ENCODE measurements at regions not wholly inside any gene's neighbourhood (a gene's known extent, or its start where the extent isn't known, plus 50 kb on each side); places are given as distances from the start of the nearest gene placed in this dataset.

DNA sequence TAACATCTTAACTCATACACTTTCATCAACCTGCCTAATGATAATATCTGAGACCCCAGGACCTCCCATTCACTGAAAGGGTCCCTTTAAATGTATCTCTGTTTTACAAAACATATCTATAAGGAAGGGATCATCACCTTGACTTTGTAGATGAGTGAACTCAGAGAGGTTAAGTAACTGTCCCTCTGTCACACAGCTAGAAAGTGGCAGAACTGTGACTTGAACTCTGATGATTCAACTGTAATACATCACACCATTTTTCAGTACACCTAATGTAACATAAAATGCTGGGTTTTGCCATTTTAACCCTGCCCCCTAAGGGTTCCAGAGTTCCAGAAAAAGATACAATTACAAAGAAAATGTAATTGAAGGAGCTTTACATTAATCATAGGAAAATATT lies 234.6 kb downstream of the ZEB2 start:
- Histone ChIP-seq H3K27me3 (replicated peaks; ENCODE audit: insufficient read depth) (no peaks in the 10 kb centered on the region), H3K4me1 (ENCODE audit: control insufficient read depth in 1 of 2, low read depth in 2 of 2) (no peaks in the 10 kb centered on the region), H3K27ac (no peak overlapping the region), H3K9me3 (no peaks in the 10 kb centered on the region), H3K4me3 (no peak overlapping the region), H3K36me3 (no peaks in the 10 kb centered on the region)
- TF ChIP-seq CTCF (IDR thresholded peaks at IDR 0.05): no peak
- DNase-seq (ENCODE audit: low spot score) (no peak), ATAC-seq (ENCODE audit: insufficient number of reproducible peaks, low FRiP score, low read depth) (no peak)

GRCh38 chr2:144281476-144281875 lies 238.4 kb downstream of the ZEB2 start:
- H3K4me1 ChIP-seq (ENCODE audit: control insufficient read depth in 1 of 2, low read depth in 2 of 2): no peaks in the 10 kb centered on the region
- H3K36me3 ChIP-seq: no peaks in the 10 kb centered on the region
- no peaks in the 10 kb centered on the region for H3K9me3 ChIP-seq
- ATAC-seq (ENCODE audit: insufficient number of reproducible peaks, low FRiP score, low read depth) (no peak), DNase-seq (ENCODE audit: low spot score) (no peak)
- TF ChIP-seq CTCF (IDR thresholded peaks at IDR 0.05): no peak
- no peaks in the 10 kb centered on the region for H3K27me3 ChIP-seq (replicated peaks; ENCODE audit: insufficient read depth)
- no peak overlapping the region for H3K4me3 ChIP-seq
- H3K27ac ChIP-seq: no peak overlapping the region

GRCh38 chr2:144280009-144280408 lies 239.9 kb downstream of the ZEB2 start:
- Histone ChIP-seq H3K4me1 (ENCODE audit: control insufficient read depth in 1 of 2, low read depth in 2 of 2) (no peaks in the 10 kb centered on the region), H3K27me3 (replicated peaks; ENCODE audit: insufficient read depth) (no peaks in the 10 kb centered on the region), H3K36me3 (no peaks in the 10 kb centered on the region), H3K27ac (no peak overlapping the region), H3K4me3 (no peak overlapping the region), H3K9me3 (no peaks in the 10 kb centered on the region)
- no peak for TF ChIP-seq CTCF (IDR thresholded peaks at IDR 0.05)
- DNase-seq (ENCODE audit: low spot score) (no peak), ATAC-seq (ENCODE audit: insufficient number of reproducible peaks, low FRiP score, low read depth) (no peak)

GRCh38 chr2:144279165-144279564 lies 240.8 kb downstream of the ZEB2 start:
- ATAC-seq (ENCODE audit: insufficient number of reproducible peaks, low FRiP score, low read depth): no peak

DNA sequence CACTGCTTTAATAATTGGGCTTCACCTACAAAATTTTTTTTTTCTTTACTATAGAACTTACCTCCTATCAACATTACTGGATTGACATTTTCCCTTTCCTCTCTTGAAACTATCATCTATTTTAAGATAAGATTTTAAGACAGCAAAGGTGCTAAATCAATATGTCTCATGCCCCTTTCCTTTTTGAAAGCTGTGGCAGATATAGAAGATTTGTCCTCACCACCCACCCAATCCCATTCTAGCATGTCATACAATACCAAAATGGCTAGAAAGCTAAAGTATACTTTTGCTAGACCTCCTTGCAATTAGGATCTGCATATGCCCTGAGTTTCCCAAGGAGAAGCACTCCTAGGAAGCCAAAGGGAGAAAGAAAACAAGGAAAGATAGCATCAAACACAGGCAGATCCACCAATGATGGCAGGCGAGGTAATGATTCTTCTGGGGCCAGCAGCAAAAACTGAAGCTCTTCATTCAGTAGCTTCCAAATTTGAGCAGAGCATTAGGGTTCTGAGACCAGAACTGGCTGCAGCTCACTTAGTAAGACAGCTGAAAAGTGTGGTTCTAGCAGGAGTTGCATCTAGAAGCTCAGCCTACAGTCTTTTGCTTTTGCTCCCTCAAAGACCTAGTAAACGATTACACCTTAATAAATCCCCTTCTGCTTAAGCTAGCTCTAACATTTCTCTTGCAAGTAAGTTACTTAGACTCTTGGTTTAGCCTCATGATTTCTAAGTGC lies 242.1 kb downstream of the ZEB2 start:
- Histone ChIP-seq H3K36me3 (no peaks in the 10 kb centered on the region), H3K27me3 (replicated peaks; ENCODE audit: insufficient read depth) (no peaks in the 10 kb centered on the region), H3K27ac (no peak overlapping the region), H3K4me1 (ENCODE audit: control insufficient read depth in 1 of 2, low read depth in 2 of 2) (no peaks in the 10 kb centered on the region), H3K4me3 (no peak overlapping the region), H3K9me3 (no peaks in the 10 kb centered on the region)
- DNase-seq (ENCODE audit: low spot score): no peak
- no peak for ATAC-seq (ENCODE audit: insufficient number of reproducible peaks, low FRiP score, low read depth)
- TF ChIP-seq CTCF (IDR thresholded peaks at IDR 0.05): no peak

More at GRCh38 chr2:144279165-144279564, 240.8 kb downstream of the ZEB2 start:
- DNase-seq (ENCODE audit: low spot score): no peak
- H3K36me3 ChIP-seq: no peaks in the 10 kb centered on the region
- TF ChIP-seq CTCF (IDR thresholded peaks at IDR 0.05): no peak
- H3K4me3 ChIP-seq: no peak overlapping the region
- no peaks in the 10 kb centered on the region for H3K27me3 ChIP-seq (replicated peaks; ENCODE audit: insufficient read depth)
- H3K27ac ChIP-seq: no peak overlapping the region
- no peaks in the 10 kb centered on the region for H3K4me1 ChIP-seq (ENCODE audit: control insufficient read depth in 1 of 2, low read depth in 2 of 2)
- H3K9me3 ChIP-seq: no peaks in the 10 kb centered on the region

Data from thoracic aorta (tissue), 2 donors.